KMS-11 (cell line): ENCODE measurements at regions not wholly inside any gene's neighbourhood (a gene's known extent, or its start where the extent isn't known, plus 50 kb on each side); places are given as distances from the start of the nearest gene placed in this dataset.

Experiments used
- H2AFZ ChIP-seq: fragments of 200-600 bp; sonication (generic); 2 replicates; pipeline ENCODE4 v1.6.1; 2016; ENCODE audit warnings: antibody characterized with exemption, mixed run types, low read depth
- H3K27ac ChIP-seq: fragments of 200-600 bp; sonication (generic); 2 replicates; pipeline ENCODE4 v1.6.1; 2016; ENCODE audit warnings: mild to moderate bottlenecking, mixed run types
- H3K27me3 ChIP-seq: fragments of 200-600 bp; sonication (generic); 2 replicates; pipeline ENCODE4 v1.6.1; 2017; ENCODE audit warnings: mild to moderate bottlenecking, low read depth, mixed run types, moderate library complexity; ENCODE audit not compliant: insufficient read depth
- H3K36me3 ChIP-seq: fragments of 200-600 bp; sonication (generic); 2 replicates; pipeline ENCODE4 v1.6.1; 2017; ENCODE audit warnings: mild to moderate bottlenecking, mixed run types; ENCODE audit not compliant: insufficient read depth
- H3K4me1 ChIP-seq: fragments of 200-600 bp; sonication (generic); 2 replicates; pipeline ENCODE4 v1.6.1; 2016; ENCODE audit warnings: mild to moderate bottlenecking, low read depth, mixed run types; ENCODE audit not compliant: poor library complexity, severe bottlenecking
- H3K4me2 ChIP-seq: fragments of 200-600 bp; sonication (generic); 2 replicates; pipeline ENCODE4 v1.7.0; 2016; ENCODE audit warnings: mild to moderate bottlenecking, mixed run types
- H3K4me3 ChIP-seq: fragments of 200-600 bp; sonication (generic); IDR thresholded peaks from 2 replicates; pipeline ENCODE4 v1.6.1; 2017; ENCODE audit warnings: low read depth, low read length, mixed read lengths; ENCODE audit not compliant: insufficient read depth
- H3K79me2 ChIP-seq: fragments of 200-600 bp; sonication (generic); 2 replicates; pipeline ENCODE4 v1.6.1; 2016; ENCODE audit warnings: low read depth, mixed run types; ENCODE audit not compliant: insufficient read depth
- H3K9ac ChIP-seq: fragments of 200-600 bp; sonication (generic); 2 replicates; pipeline ENCODE4 v1.6.1; 2016; ENCODE audit warnings: mild to moderate bottlenecking, mixed run types
- H4K20me1 ChIP-seq: fragments of 200-600 bp; sonication (generic); 2 replicates; pipeline ENCODE4 v1.6.1; 2016; ENCODE audit warnings: mild to moderate bottlenecking, mixed run types; ENCODE audit not compliant: insufficient read depth
- TF ChIP-seq, protein P1 (sequence below): fragments of 200-600 bp; sonication (generic); conservative IDR thresholded peaks from 2 replicates; pipeline ENCODE4 v1.6.1; 2017; ENCODE audit warnings: low read depth, mild to moderate bottlenecking, antibody characterized with exemption, low read length, moderate library complexity, mixed read lengths

DNA sequence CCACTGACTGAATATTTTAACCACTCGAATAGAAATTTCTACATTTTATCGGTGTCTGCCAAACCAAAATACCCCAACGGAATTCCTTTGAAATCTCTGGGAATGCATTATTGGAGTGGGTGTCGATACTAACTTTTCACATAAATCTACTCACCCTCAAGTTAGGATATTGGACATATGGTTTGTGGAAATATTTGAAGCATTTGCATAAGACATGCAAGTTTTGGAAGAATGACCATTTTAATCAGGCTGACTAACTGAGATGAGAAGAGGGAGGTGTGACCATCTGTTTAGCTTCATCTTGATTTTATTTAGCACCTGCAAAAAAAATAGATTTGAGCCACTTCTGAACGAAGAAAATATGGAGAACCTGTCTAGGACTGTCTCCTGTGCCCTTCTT is 61.2 kb downstream of the KLF6 start:
- H4K20me1 ChIP-seq, result no peaks in the 10 kb centered on the region
- H3K4me2 ChIP-seq, result no peak overlapping the region
- no peak overlapping the region for H3K9ac ChIP-seq
- H3K4me1 ChIP-seq, result no peaks in the 10 kb centered on the region
- no peaks in the 10 kb centered on the region for H3K36me3 ChIP-seq
- TF ChIP-seq, protein P1, sequence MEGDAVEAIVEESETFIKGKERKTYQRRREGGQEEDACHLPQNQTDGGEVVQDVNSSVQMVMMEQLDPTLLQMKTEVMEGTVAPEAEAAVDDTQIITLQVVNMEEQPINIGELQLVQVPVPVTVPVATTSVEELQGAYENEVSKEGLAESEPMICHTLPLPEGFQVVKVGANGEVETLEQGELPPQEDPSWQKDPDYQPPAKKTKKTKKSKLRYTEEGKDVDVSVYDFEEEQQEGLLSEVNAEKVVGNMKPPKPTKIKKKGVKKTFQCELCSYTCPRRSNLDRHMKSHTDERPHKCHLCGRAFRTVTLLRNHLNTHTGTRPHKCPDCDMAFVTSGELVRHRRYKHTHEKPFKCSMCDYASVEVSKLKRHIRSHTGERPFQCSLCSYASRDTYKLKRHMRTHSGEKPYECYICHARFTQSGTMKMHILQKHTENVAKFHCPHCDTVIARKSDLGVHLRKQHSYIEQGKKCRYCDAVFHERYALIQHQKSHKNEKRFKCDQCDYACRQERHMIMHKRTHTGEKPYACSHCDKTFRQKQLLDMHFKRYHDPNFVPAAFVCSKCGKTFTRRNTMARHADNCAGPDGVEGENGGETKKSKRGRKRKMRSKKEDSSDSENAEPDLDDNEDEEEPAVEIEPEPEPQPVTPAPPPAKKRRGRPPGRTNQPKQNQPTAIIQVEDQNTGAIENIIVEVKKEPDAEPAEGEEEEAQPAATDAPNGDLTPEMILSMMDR, result no peak
- H3K79me2 ChIP-seq, result no peaks in the 10 kb centered on the region
- H3K27ac ChIP-seq, result no peak overlapping the region
- no peaks in the 10 kb centered on the region for H3K27me3 ChIP-seq
- H3K4me3 ChIP-seq, result no peak overlapping the region
- no peak overlapping the region for H2AFZ ChIP-seq

DNA sequence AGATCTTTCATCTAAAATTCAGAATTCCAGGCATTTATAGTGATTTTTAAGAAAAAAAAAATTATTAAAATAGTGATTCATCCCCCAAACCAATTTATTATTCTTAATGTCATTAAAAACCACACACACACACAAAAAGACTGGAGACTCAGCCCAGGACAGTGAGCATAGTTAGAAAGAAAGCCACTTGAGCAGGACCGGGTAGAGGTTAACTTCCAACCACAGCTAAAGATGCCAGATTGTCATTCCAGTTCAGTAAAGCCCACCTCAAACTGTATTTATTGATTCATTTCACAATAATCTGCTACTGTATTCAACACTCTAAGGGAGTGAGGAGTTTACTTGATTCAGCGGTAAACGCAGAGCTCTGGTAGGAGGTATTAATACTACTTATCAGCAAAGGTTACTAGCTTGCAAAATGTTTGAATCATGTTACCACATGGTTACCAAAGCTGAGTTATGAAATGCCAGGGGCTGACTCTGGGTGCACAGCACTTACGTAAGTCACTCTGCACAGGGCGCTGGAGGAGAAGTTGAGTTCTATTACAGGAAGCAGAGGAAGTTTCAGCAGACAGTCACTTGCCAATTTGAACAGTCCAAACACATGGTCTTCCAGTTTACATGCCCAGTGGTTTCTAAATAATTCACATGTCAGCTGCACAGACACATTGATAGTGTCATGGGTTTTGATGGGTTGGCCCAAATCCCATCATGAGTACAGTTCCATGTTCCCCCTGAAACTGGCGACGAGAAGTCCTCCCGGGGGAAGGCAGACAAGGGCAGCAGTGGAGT is 64.6 kb downstream of the KLF6 start:
- Histone ChIP-seq H3K4me2 (no peak overlapping the region), H3K79me2 (no peaks in the 10 kb centered on the region), H3K36me3 (no peaks in the 10 kb centered on the region), H4K20me1 (no peaks in the 10 kb centered on the region), H3K9ac (no peak overlapping the region), H3K27me3 (no peaks in the 10 kb centered on the region), H3K4me3 (no peak overlapping the region), H2AFZ (no peak overlapping the region), H3K4me1 (no peaks in the 10 kb centered on the region), H3K27ac (no peak overlapping the region)
- TF ChIP-seq, protein P1, result no peak

DNA sequence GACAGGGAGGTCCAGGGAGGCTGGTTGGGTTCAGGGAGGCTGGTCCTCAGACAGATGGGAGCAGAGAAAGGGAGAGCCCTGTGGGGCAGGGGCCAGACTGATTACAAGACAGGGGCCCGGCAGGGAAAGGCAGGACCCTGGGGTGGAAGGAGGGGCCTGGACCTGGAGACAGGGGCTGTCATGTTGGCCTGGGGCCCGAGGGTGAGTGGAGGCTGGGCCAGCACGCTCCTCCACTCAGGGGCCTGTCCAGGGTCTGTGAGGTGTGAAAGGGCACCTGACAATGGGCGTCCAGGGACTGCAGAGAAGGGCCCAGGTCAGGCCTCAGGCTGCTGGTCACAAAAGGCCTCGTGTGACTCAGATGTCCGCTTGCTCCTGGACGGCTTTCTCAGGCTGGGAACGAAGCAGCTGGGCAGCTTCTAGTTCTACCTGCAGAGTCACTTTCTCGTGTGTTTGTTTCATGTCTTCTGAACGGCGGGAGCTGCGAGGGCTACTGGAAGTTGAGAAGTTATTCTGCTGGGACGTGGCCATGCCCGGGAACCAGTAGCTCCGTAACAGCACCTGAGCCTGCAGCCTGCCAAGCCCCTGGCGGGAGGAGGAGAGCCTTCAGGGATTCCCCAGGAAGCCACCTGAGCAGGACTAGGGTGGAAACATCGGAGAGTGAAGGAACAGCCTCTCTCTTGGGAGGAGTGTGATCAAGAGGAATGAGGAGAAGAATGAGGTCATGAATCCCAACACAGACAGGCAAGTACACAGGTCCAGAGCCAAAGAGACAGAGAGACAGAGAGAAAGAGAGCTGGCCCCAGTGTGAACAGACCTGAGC is 65.8 kb downstream of the KLF6 start:
- no peak overlapping the region for H3K4me3 ChIP-seq
- TF ChIP-seq, protein P1, result no peak
- H3K27ac ChIP-seq, result no peak overlapping the region
- H3K4me2 ChIP-seq, result no peak overlapping the region
- H3K9ac ChIP-seq, result no peak overlapping the region
- H4K20me1 ChIP-seq, result no peaks in the 10 kb centered on the region
- no peaks in the 10 kb centered on the region for H3K4me1 ChIP-seq
- H3K27me3 ChIP-seq, result no peaks in the 10 kb centered on the region
- H3K36me3 ChIP-seq, result no peaks in the 10 kb centered on the region
- no peak overlapping the region for H2AFZ ChIP-seq
- no peaks in the 10 kb centered on the region for H3K79me2 ChIP-seq

DNA sequence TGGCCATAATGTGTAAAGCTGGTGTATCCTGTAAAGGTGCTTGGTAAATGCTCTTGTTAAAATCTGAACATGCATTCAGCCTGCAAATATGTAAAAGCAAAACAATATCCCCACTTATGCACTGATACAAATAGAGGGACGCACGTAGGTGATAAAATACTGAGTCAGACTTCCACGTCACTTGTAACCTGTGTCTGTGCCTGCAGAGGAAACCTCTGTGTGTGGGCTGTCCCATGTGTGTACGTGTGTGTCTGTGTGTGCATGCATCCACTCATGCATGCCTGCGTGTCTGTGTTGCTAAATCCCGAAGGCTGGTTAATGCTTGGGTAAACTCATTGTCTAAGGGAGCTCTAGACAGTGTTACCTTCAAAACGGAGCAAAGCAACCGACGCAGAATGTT is 68.9 kb downstream of the KLF6 start:
- Histone ChIP-seq H3K4me2 (no peak overlapping the region), H3K9ac (no peak overlapping the region), H3K79me2 (no peaks in the 10 kb centered on the region), H3K27ac (no peak overlapping the region), H3K4me3 (no peak overlapping the region), H3K4me1 (no peaks in the 10 kb centered on the region), H4K20me1 (no peaks in the 10 kb centered on the region), H3K36me3 (no peaks in the 10 kb centered on the region), H3K27me3 (no peaks in the 10 kb centered on the region), H2AFZ (no peak overlapping the region)
- TF ChIP-seq, protein P1, result no peak
